ENCODE measurements at regions not wholly inside any gene's neighbourhood (a gene's known extent, or its start where the extent isn't known, plus 50 kb on each side); places are given as distances from the start of the nearest gene placed in this dataset.
"Not testable (repeated sequence)": the region's sequence is repeated elsewhere in the genome, so short reads cannot be mapped to it uniquely, and the experiment has no call there.

GRCh38 chr17:51427856-51428255 is 167.5 kb downstream of the UTP18 start:
- no peaks in the 10 kb centered on the region for H3K4me1 ChIP-seq (ENCODE audit: insufficient read depth, low read length)
- intact Hi-C loops (cut with micrococcal nuclease) = no loop called here
- no peaks in the 10 kb centered on the region for H3K36me3 ChIP-seq (ENCODE audit: low read depth, low read length)
- DNase-seq = no peak
- no peak overlapping the region for H3K4me2 ChIP-seq (ENCODE audit: low read length)
- H3K27ac ChIP-seq (ENCODE audit: low read length) = no peak overlapping the region
- no peaks in the 10 kb centered on the region for H3K9me3 ChIP-seq (ENCODE audit: low read length)
- H4K20me1 ChIP-seq (ENCODE audit: low read length) = no peaks in the 10 kb centered on the region
- no TSS peak for BruUV-seq (replicated peaks)
- TF ChIP-seq EZH2 (IDR thresholded peaks at IDR 0.05; ENCODE audit: low read length, unreplicated experiment) (no peak), EZH2phosphoT487 (IDR thresholded peaks at IDR 0.05; ENCODE audit: borderline replicate concordance, low read length) (no peak), CTCF (conservative IDR thresholded peaks at IDR 0.05; ENCODE audit: low read depth, low read length) (no peak)
- H3K79me2 ChIP-seq (ENCODE audit: low read length) = no peaks in the 10 kb centered on the region
- POLR2A ChIA-PET (ENCODE audit: unreplicated experiment) = no interaction called here
- no peak for ATAC-seq
- H3K9ac ChIP-seq (ENCODE audit: low read length) = no peak overlapping the region
- H3K9me2 ChIP-seq (replicated peaks; ENCODE audit: low read length) = no peaks in the 10 kb centered on the region
- peaks cover 6% of the 10 kb centered on the region for H3K27me3 ChIP-seq (ENCODE audit: low read length)
- no peaks in the 10 kb centered on the region for H3F3A ChIP-seq (ENCODE audit: low read length, unreplicated experiment)
- H3K4me3 ChIP-seq (ENCODE audit: low read length) = no peak overlapping the region
- CTCF ChIA-PET = no interaction called here
- H2AFZ ChIP-seq (ENCODE audit: low read length) = no peak overlapping the region

- Histone ChIP-seq H4K20me1 (ENCODE audit: low read length) (no peaks in the 10 kb centered on the region), H2AFZ (ENCODE audit: low read length) (no peak overlapping the region), H3K4me2 (ENCODE audit: low read length) (no peak overlapping the region), H3K36me3 (ENCODE audit: low read depth, low read length) (no peaks in the 10 kb centered on the region), H3K4me3 (ENCODE audit: low read length) (no peak overlapping the region), H3K27me3 (ENCODE audit: low read length) (peaks cover 6% of the 10 kb centered on the region), H3K27ac (ENCODE audit: low read length) (no peak overlapping the region), H3K9me2 (replicated peaks; ENCODE audit: low read length) (no peaks in the 10 kb centered on the region), H3F3A (ENCODE audit: low read length, unreplicated experiment) (no peaks in the 10 kb centered on the region), H3K9ac (ENCODE audit: low read length) (no peak overlapping the region), H3K4me1 (ENCODE audit: insufficient read depth, low read length) (no peaks in the 10 kb centered on the region), H3K79me2 (ENCODE audit: low read length) (no peaks in the 10 kb centered on the region), H3K9me3 (ENCODE audit: low read length) (no peaks in the 10 kb centered on the region)
- POLR2A ChIA-PET (ENCODE audit: unreplicated experiment) = no interaction called here
- BruUV-seq (replicated peaks) = no TSS peak
- no peak for TF ChIP-seq EZH2 (IDR thresholded peaks at IDR 0.05; ENCODE audit: low read length, unreplicated experiment)
- no peak for TF ChIP-seq EZH2phosphoT487 (IDR thresholded peaks at IDR 0.05; ENCODE audit: borderline replicate concordance, low read length)
- no peak for TF ChIP-seq CTCF (conservative IDR thresholded peaks at IDR 0.05; ENCODE audit: low read depth, low read length)
- intact Hi-C loops (cut with micrococcal nuclease) = no loop called here
- ATAC-seq (no peak), DNase-seq (no peak)
- CTCF ChIA-PET = no interaction called here
Observed at GRCh38 chr17:51428668-51429495, 168.5 kb downstream of the UTP18 start.

GRCh38 chr17:51429938-51430337 is 169.6 kb downstream of the UTP18 start:
- H3K9ac ChIP-seq (ENCODE audit: low read length); H2AFZ ChIP-seq (ENCODE audit: low read length); ATAC-seq; H3K4me3 ChIP-seq (ENCODE audit: low read length); H4K20me1 ChIP-seq (ENCODE audit: low read length); H3K4me2 ChIP-seq (ENCODE audit: low read length); H3K9me2 ChIP-seq (replicated peaks; ENCODE audit: low read length); H3K27me3 ChIP-seq (ENCODE audit: low read length); H3K36me3 ChIP-seq (ENCODE audit: low read depth, low read length); POLR2A ChIA-PET (ENCODE audit: unreplicated experiment); intact Hi-C loops (cut with micrococcal nuclease); BruUV-seq (replicated peaks); H3K27ac ChIP-seq (ENCODE audit: low read length); CTCF ChIA-PET; H3K9me3 ChIP-seq (ENCODE audit: low read length); H3K79me2 ChIP-seq (ENCODE audit: low read length); DNase-seq; H3K4me1 ChIP-seq (ENCODE audit: insufficient read depth, low read length); H3F3A ChIP-seq (ENCODE audit: low read length, unreplicated experiment): not testable (repeated sequence)
